Activated CD8-positive, alpha-beta T cell treated with anti-CD3 and anti-CD28 coated beads for 36 hours (primary cell): ENCODE measurements at regions not wholly inside any gene's neighbourhood (a gene's known extent, or its start where the extent isn't known, plus 50 kb on each side); places are given as distances from the start of the nearest gene placed in this dataset.
A peak's percentile ranks its signal among the peaks of the same experiment; 100 is the strongest.

Source experiments
- ATAC-seq: fragments of 200-7000 bp; cut with Tn5 transposase; one replicate; pipeline ENCODE4 v1.10.0; 2021; ENCODE audit warnings: mild to moderate bottlenecking, moderate library complexity
- CTCF ChIA-PET: fragments of 350-600 bp; sonication (Branson Sonifier 250); formaldehyde crosslinking; loops from one replicate; lab custom pipeline; 2021; ENCODE audit warnings: antibody characterized with exemption; lab: Charles Lee
- POLR2A ChIA-PET: fragments of 350-600 bp; sonication (Branson Sonifier 250); formaldehyde crosslinking; loops from one replicate; lab custom pipeline; 2021; ENCODE audit warnings: antibody characterized with exemption; lab: Charles Lee
- DNase-seq: peaks from one replicate; pipeline ENCODE4 v3.0.0-alpha.2; 2020
- H3K27ac Mint-ChIP-seq: one replicate; pipeline ENCODE4 v1.8.0; 2021; ENCODE audit warnings: mild to moderate bottlenecking, mixed read lengths
- H3K27me3 Mint-ChIP-seq: one replicate; pipeline ENCODE4 v1.8.0; 2021; ENCODE audit warnings: mixed read lengths
- H3K36me3 Mint-ChIP-seq: one replicate; pipeline ENCODE4 v1.8.0; 2021; ENCODE audit warnings: low read depth, mixed read lengths
- H3K4me1 Mint-ChIP-seq: one replicate; pipeline ENCODE4 v1.8.0; 2021; ENCODE audit warnings: low read depth, mixed read lengths
- H3K4me3 Mint-ChIP-seq: one replicate; pipeline ENCODE4 v1.8.0; 2021; ENCODE audit warnings: mild to moderate bottlenecking, moderate library complexity, mixed read lengths
- H3K9me3 Mint-ChIP-seq: one replicate; pipeline ENCODE4 v1.8.0; 2021; ENCODE audit warnings: mixed read lengths
- CTCF ChIP-seq: fragments of 200-600 bp; IDR thresholded peaks from one replicate; pipeline ENCODE4 v1.8.0; 2022; ENCODE audit warnings: antibody characterized with exemption, mild to moderate bottlenecking
- intact Hi-C: fragments of 100-400 bp; cut with micrococcal nuclease; formaldehyde crosslinking; loops from one replicate; pipeline ENCODE4 v1.10.0; 2022

- ATAC-seq: peak; percentile 29
- no peaks in the 10 kb centered on the region for H3K27me3 Mint-ChIP-seq
- POLR2A ChIA-PET: interaction anchor here (1.1 to 1.2 kb wide), 2 partner anchors 8 to 9 kb away, joined by 3 to 4 read pairs; no protein-coding TSS in a partner anchor
- peak; percentile 78 for DNase-seq
- H3K4me1 Mint-ChIP-seq: peaks cover 63% of the 10 kb centered on the region
- CTCF ChIA-PET: interaction anchor here (1.2 kb wide), 1 partner anchor 9 kb away, joined by 3 read pairs; no protein-coding TSS in a partner anchor
- no peaks in the 10 kb centered on the region for H3K9me3 Mint-ChIP-seq
- TF ChIP-seq CTCF: no peak
- intact Hi-C loops: no loop called here
- peak overlapping the region; percentile 20 for H3K4me3 Mint-ChIP-seq
- H3K27ac Mint-ChIP-seq: peak overlapping the region; percentile 92
- peaks cover 42% of the 10 kb centered on the region for H3K36me3 Mint-ChIP-seq
These were observed 50.0 kb upstream of the CLCN4 start for GRCh38 chrX:10106806-10107205.
